ENCODE measurements at regions not wholly inside any gene's neighbourhood (a gene's known extent, or its start where the extent isn't known, plus 50 kb on each side); places are given as distances from the start of the nearest gene placed in this dataset.

- Histone ChIP-seq H2AK5ac (ENCODE audit: insufficient read length, low read length) (no peak overlapping the region), H2AFZ (ENCODE audit: low read length) (no peak overlapping the region), H3K56ac (ENCODE audit: insufficient read length, low read depth, low read length) (no peak overlapping the region), H3K23ac (ENCODE audit: insufficient read length, low read depth, low read length) (no peak overlapping the region), H4K20me1 (ENCODE audit: control insufficient read depth, insufficient read depth, insufficient read length) (no peaks in the 10 kb centered on the region), H3K23me2 (ENCODE audit: insufficient read length, low read depth, low read length, poor library complexity, severe bottlenecking) (no peaks in the 10 kb centered on the region), H4K91ac (ENCODE audit: insufficient read length, low read depth, low read length) (no peak overlapping the region), H3K18ac (ENCODE audit: insufficient read length, low read depth, low read length) (no peak overlapping the region), H3K4me1 (ENCODE audit: insufficient read depth, low read length) (peaks cover 3% of the 10 kb centered on the region; the same call in 1 of the 2 replicates), H3K79me2 (ENCODE audit: insufficient read depth, low read length) (no peaks in the 10 kb centered on the region), H2BK120ac (ENCODE audit: low read depth, low read length, poor library complexity, severe bottlenecking) (no peak overlapping the region), H3K4me2 (ENCODE audit: insufficient read depth, insufficient read length, low read length) (no peak overlapping the region), H3K4ac (ENCODE audit: low read depth, low read length) (no peak overlapping the region), H2BK5ac (ENCODE audit: insufficient read length, low read length) (no peak overlapping the region), H3K9me3 (ENCODE audit: control insufficient read depth, low read depth, low read length) (no peaks in the 10 kb centered on the region), H4K8ac (replicated peaks; ENCODE audit: insufficient read length, low read depth, low read length) (no peak overlapping the region), H2BK12ac (ENCODE audit: insufficient read length, low read depth, low read length) (no peak overlapping the region), H2BK20ac (ENCODE audit: low read depth, low read length, poor library complexity, severe bottlenecking) (no peak overlapping the region), H2BK15ac (ENCODE audit: low read depth, low read length) (no peak overlapping the region), H3K14ac (ENCODE audit: insufficient read depth, low read length) (no peak overlapping the region), H3K9ac (ENCODE audit: extremely low read depth, insufficient read length, low read length) (no peak overlapping the region), H3K27ac (ENCODE audit: insufficient read length, low read depth, low read length) (no peak overlapping the region), H3K27me3 (ENCODE audit: insufficient read depth, low read length) (no peaks in the 10 kb centered on the region), H3T11ph (ENCODE audit: low read length) (no peak overlapping the region), H4K5ac (ENCODE audit: insufficient read length, low read depth, low read length) (no peak overlapping the region), H3K79me1 (ENCODE audit: insufficient read depth, low read depth, low read length, poor library complexity, severe bottlenecking) (no peaks in the 10 kb centered on the region)
- no peak for DNase-seq
- H3K4me1 Mint-ChIP-seq, result peaks cover 20 to 23% of the 10 kb centered on the region in 2 experiments
- H3K27ac Mint-ChIP-seq, result no peak overlapping the region
- H3K27me3 Mint-ChIP-seq (ENCODE audit: low read depth), result no peaks in the 10 kb centered on the region
- no peak overlapping the region for H3K4me3 Mint-ChIP-seq
- TF ChIP-seq CTCF (conservative IDR thresholded peaks at IDR 0.05), result no peak
- peaks cover 5 to 20% (median 12%) of the 10 kb centered on the region in 3 experiments for H3K36me3 Mint-ChIP-seq (ENCODE audit: insufficient read depth in 1 of 3, low read depth in 3 of 3)
- H3K9me3 Mint-ChIP-seq, result peaks cover 8 to 16% of the 10 kb centered on the region in 2 experiments
Measured at GRCh38 chr5:107072440-107072839, 598.3 kb downstream of the EFNA5 start.
